ENCODE measurements at regions not wholly inside any gene's neighbourhood (a gene's known extent, or its start where the extent isn't known, plus 50 kb on each side); places are given as distances from the start of the nearest gene placed in this dataset.

GRCh38 chr10:117927871-117928270 lies 118.9 kb downstream of the RAB11FIP2 start:
- H2BK12ac ChIP-seq (ENCODE audit: low read length in 2 of 2), result no peak overlapping the region

GRCh38 chr10:117928281-117928680 lies 118.5 kb downstream of the RAB11FIP2 start:
- Histone ChIP-seq H3K27ac (ENCODE audit: low read length, poor library complexity, severe bottlenecking) (no peak overlapping the region), H3K9me3 (ENCODE audit: control insufficient read depth, low read length) (no peaks in the 10 kb centered on the region), H2AFZ (ENCODE audit: low read depth, low read length) (no peak overlapping the region), H3K4me1 (ENCODE audit: control insufficient read depth, insufficient read depth, low read depth, low read length) (no peaks in the 10 kb centered on the region), H4K8ac (ENCODE audit: low read length) (no peak overlapping the region), H2BK15ac (ENCODE audit: low read depth, poor library complexity, severe bottlenecking) (no peak overlapping the region), H3K9ac (ENCODE audit: low read length) (no peak overlapping the region), H2AK5ac (ENCODE audit: low read length, severe bottlenecking) (no peak overlapping the region), H3K4me2 (ENCODE audit: low read length, poor library complexity, severe bottlenecking) (no peak overlapping the region), H3K79me1 (replicated peaks; ENCODE audit: low read length, poor library complexity, severe bottlenecking) (no peaks in the 10 kb centered on the region), H4K91ac (ENCODE audit: low read length) (no peak overlapping the region), H3K36me3 (ENCODE audit: control insufficient read depth in 1 of 2, insufficient read depth in 2 of 2, low read depth in 1 of 2, low read length in 2 of 2) (no peaks in the 10 kb centered on the region), H3K4ac (ENCODE audit: low read depth in 1 of 2, low read length in 2 of 2) (no peak overlapping the region), H3K4me3 (ENCODE audit: insufficient read depth in 1 of 2, low read depth in 1 of 2, low read length in 2 of 2) (no peak overlapping the region), H2BK5ac (ENCODE audit: low read depth, low read length, poor library complexity, severe bottlenecking) (no peak overlapping the region), H3K23ac (ENCODE audit: low read length in 2 of 2) (no peak overlapping the region), H2BK120ac (ENCODE audit: low read depth, low read length) (no peak overlapping the region), H3K18ac (ENCODE audit: low read depth in 1 of 2, low read length in 2 of 2) (no peak overlapping the region), H3K14ac (ENCODE audit: low read length in 2 of 2) (no peak overlapping the region), H2BK12ac (ENCODE audit: low read length in 2 of 2) (no peak overlapping the region), H3K27me3 (ENCODE audit: control insufficient read depth in 1 of 2, insufficient read depth in 1 of 2, low read length in 2 of 2) (no peaks in the 10 kb centered on the region)
- WGBS, result no CpG with 5 or more reads among the region's 6 CpGs
- DNase-seq, result no peak

More at GRCh38 chr10:117927871-117928270, 118.9 kb downstream of the RAB11FIP2 start:
- Histone ChIP-seq H2AFZ (ENCODE audit: low read depth, low read length) (no peak overlapping the region), H4K8ac (ENCODE audit: low read length) (no peak overlapping the region), H2BK120ac (ENCODE audit: low read depth, low read length) (no peak overlapping the region), H3K23ac (ENCODE audit: low read length in 2 of 2) (no peak overlapping the region), H3K4me1 (ENCODE audit: control insufficient read depth, insufficient read depth, low read depth, low read length) (no peaks in the 10 kb centered on the region), H3K36me3 (ENCODE audit: control insufficient read depth in 1 of 2, insufficient read depth in 2 of 2, low read depth in 1 of 2, low read length in 2 of 2) (no peaks in the 10 kb centered on the region), H3K9ac (ENCODE audit: low read length) (no peak overlapping the region), H3K27ac (ENCODE audit: low read length, poor library complexity, severe bottlenecking) (no peak overlapping the region), H3K4me2 (ENCODE audit: low read length, poor library complexity, severe bottlenecking) (no peak overlapping the region), H3K18ac (ENCODE audit: low read depth in 1 of 2, low read length in 2 of 2) (no peak overlapping the region), H2BK5ac (ENCODE audit: low read depth, low read length, poor library complexity, severe bottlenecking) (no peak overlapping the region), H4K91ac (ENCODE audit: low read length) (no peak overlapping the region), H3K9me3 (ENCODE audit: control insufficient read depth, low read length) (no peaks in the 10 kb centered on the region), H2BK15ac (ENCODE audit: low read depth, poor library complexity, severe bottlenecking) (no peak overlapping the region), H3K4me3 (ENCODE audit: insufficient read depth in 1 of 2, low read depth in 1 of 2, low read length in 2 of 2) (no peak overlapping the region), H3K27me3 (ENCODE audit: control insufficient read depth in 1 of 2, insufficient read depth in 1 of 2, low read length in 2 of 2) (no peaks in the 10 kb centered on the region), H3K79me1 (replicated peaks; ENCODE audit: low read length, poor library complexity, severe bottlenecking) (no peaks in the 10 kb centered on the region), H3K4ac (ENCODE audit: low read depth in 1 of 2, low read length in 2 of 2) (no peak overlapping the region), H3K14ac (ENCODE audit: low read length in 2 of 2) (no peak overlapping the region), H2AK5ac (ENCODE audit: low read length, severe bottlenecking) (no peak overlapping the region)
- no peak for DNase-seq
- WGBS, result 78% methylated on average over 3 of the region's 4 CpGs

DNA sequence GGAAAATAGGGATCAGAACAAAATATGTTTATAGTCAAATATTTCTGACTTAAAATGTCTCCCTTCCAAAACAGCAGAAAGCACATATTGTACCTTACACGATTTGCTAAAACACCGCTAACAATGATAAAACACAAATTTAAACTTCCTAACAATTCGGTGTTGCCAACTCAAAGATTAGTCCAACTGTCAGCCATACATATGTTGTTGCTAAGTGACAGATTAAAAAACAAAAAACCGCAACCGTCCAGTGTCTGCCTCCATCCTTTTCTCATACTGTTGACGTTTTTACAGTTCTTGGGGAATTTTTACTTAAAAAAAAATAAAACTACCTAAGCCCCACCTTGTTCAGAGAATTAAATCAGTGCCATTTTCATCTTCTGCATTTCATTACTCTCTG lies 118.0 kb downstream of the RAB11FIP2 start:
- Histone ChIP-seq H3K36me3 (ENCODE audit: control insufficient read depth in 1 of 2, insufficient read depth in 2 of 2, low read depth in 1 of 2, low read length in 2 of 2) (no peaks in the 10 kb centered on the region), H3K4me2 (ENCODE audit: low read length, poor library complexity, severe bottlenecking) (no peak overlapping the region), H3K79me1 (replicated peaks; ENCODE audit: low read length, poor library complexity, severe bottlenecking) (no peaks in the 10 kb centered on the region), H3K14ac (ENCODE audit: low read length in 2 of 2) (no peak overlapping the region), H3K18ac (ENCODE audit: low read depth in 1 of 2, low read length in 2 of 2) (no peak overlapping the region), H2BK15ac (ENCODE audit: low read depth, poor library complexity, severe bottlenecking) (no peak overlapping the region), H2BK120ac (ENCODE audit: low read depth, low read length) (no peak overlapping the region), H3K9me3 (ENCODE audit: control insufficient read depth, low read length) (no peaks in the 10 kb centered on the region), H3K27ac (ENCODE audit: low read length, poor library complexity, severe bottlenecking) (no peak overlapping the region), H3K9ac (ENCODE audit: low read length) (no peak overlapping the region), H2AK5ac (ENCODE audit: low read length, severe bottlenecking) (no peak overlapping the region), H2BK5ac (ENCODE audit: low read depth, low read length, poor library complexity, severe bottlenecking) (no peak overlapping the region), H3K4me1 (ENCODE audit: control insufficient read depth, insufficient read depth, low read depth, low read length) (no peaks in the 10 kb centered on the region), H3K4me3 (ENCODE audit: insufficient read depth in 1 of 2, low read depth in 1 of 2, low read length in 2 of 2) (no peak overlapping the region), H3K4ac (ENCODE audit: low read depth in 1 of 2, low read length in 2 of 2) (no peak overlapping the region), H2AFZ (ENCODE audit: low read depth, low read length) (no peak overlapping the region), H3K23ac (ENCODE audit: low read length in 2 of 2) (no peak overlapping the region), H2BK12ac (ENCODE audit: low read length in 2 of 2) (no peak overlapping the region), H4K91ac (ENCODE audit: low read length) (no peak overlapping the region), H3K27me3 (ENCODE audit: control insufficient read depth in 1 of 2, insufficient read depth in 1 of 2, low read length in 2 of 2) (no peaks in the 10 kb centered on the region), H4K8ac (ENCODE audit: low read length) (no peak overlapping the region)
- WGBS, result 82% methylated on average over 6 of the region's 6 CpGs
- DNase-seq, result no peak

- H2BK5ac ChIP-seq (ENCODE audit: low read depth, low read length, poor library complexity, severe bottlenecking), result no peak overlapping the region
- H4K91ac ChIP-seq (ENCODE audit: low read length), result no peak overlapping the region
- no peak overlapping the region for H3K4ac ChIP-seq (ENCODE audit: low read depth in 1 of 2, low read length in 2 of 2)
- no peak overlapping the region for H4K8ac ChIP-seq (ENCODE audit: low read length)
- H3K4me2 ChIP-seq (ENCODE audit: low read length, poor library complexity, severe bottlenecking), result no peak overlapping the region
- H3K4me1 ChIP-seq (ENCODE audit: control insufficient read depth, insufficient read depth, low read depth, low read length), result no peaks in the 10 kb centered on the region
- H3K27me3 ChIP-seq (ENCODE audit: control insufficient read depth in 1 of 2, insufficient read depth in 1 of 2, low read length in 2 of 2), result no peaks in the 10 kb centered on the region
- no peak overlapping the region for H3K4me3 ChIP-seq (ENCODE audit: insufficient read depth in 1 of 2, low read depth in 1 of 2, low read length in 2 of 2)
- WGBS, result 61% methylated on average over 8 of the region's 9 CpGs
- no peak overlapping the region for H3K9ac ChIP-seq (ENCODE audit: low read length)
- no peak for DNase-seq
- H3K14ac ChIP-seq (ENCODE audit: low read length in 2 of 2), result no peak overlapping the region
- no peak overlapping the region for H2AFZ ChIP-seq (ENCODE audit: low read depth, low read length)
- no peaks in the 10 kb centered on the region for H3K79me1 ChIP-seq (replicated peaks; ENCODE audit: low read length, poor library complexity, severe bottlenecking)
- H2BK12ac ChIP-seq (ENCODE audit: low read length in 2 of 2), result no peak overlapping the region
- H2AK5ac ChIP-seq (ENCODE audit: low read length, severe bottlenecking), result no peak overlapping the region
- no peaks in the 10 kb centered on the region for H3K9me3 ChIP-seq (ENCODE audit: control insufficient read depth, low read length)
- no peak overlapping the region for H3K18ac ChIP-seq (ENCODE audit: low read depth in 1 of 2, low read length in 2 of 2)
- no peaks in the 10 kb centered on the region for H3K36me3 ChIP-seq (ENCODE audit: control insufficient read depth in 1 of 2, insufficient read depth in 2 of 2, low read depth in 1 of 2, low read length in 2 of 2)
- H3K27ac ChIP-seq (ENCODE audit: low read length, poor library complexity, severe bottlenecking), result no peak overlapping the region
- no peak overlapping the region for H2BK15ac ChIP-seq (ENCODE audit: low read depth, poor library complexity, severe bottlenecking)
- H3K23ac ChIP-seq (ENCODE audit: low read length in 2 of 2), result no peak overlapping the region
- no peak overlapping the region for H2BK120ac ChIP-seq (ENCODE audit: low read depth, low read length)
Observed at GRCh38 chr10:117929327-117930067, 117.2 kb downstream of the RAB11FIP2 start.
